ENCODE measurements at regions not wholly inside any gene's neighbourhood (a gene's known extent, or its start where the extent isn't known, plus 50 kb on each side); places are given as distances from the start of the nearest gene placed in this dataset.

- no peak for TF ChIP-seq CTCF (IDR thresholded peaks at IDR 0.05)
- no peak for TF ChIP-seq POLR2A (IDR thresholded peaks at IDR 0.05)
Measured at GRCh38 chr18:78138983-78139496, 840.6 kb upstream of the SALL3 start.
